Neural cell (in vitro differentiated cells): ENCODE measurements at regions not wholly inside any gene's neighbourhood (a gene's known extent, or its start where the extent isn't known, plus 50 kb on each side); places are given as distances from the start of the nearest gene placed in this dataset.

Experiments
- H2AFZ ChIP-seq: fragments of 200-600, 300-800 bp; sonication (generic), shearing (Covaris generic); 2 replicates; pipeline ENCODE4 v1.6.0; 2014; ENCODE audit warnings: low read depth, mild to moderate bottlenecking, antibody characterized with exemption, low read length, moderate library complexity
- H3F3A ChIP-seq: fragments of 200-600 bp; shearing (Covaris generic); 2 replicates; pipeline ENCODE4 v1.6.1; 2016; ENCODE audit warnings: mild to moderate bottlenecking, moderate library complexity, mixed read lengths, antibody characterized with exemption, low read length; ENCODE audit not compliant: insufficient read depth, poor library complexity, severe bottlenecking
- H3K27ac ChIP-seq: fragments of 200-600, 300-800 bp; sonication (generic), shearing (Covaris generic); 2 replicates; pipeline ENCODE4 v1.5.1; 2014; ENCODE audit warnings: mild to moderate bottlenecking, low read length, moderate library complexity
- H3K27me3 ChIP-seq: fragments of 300-800, 200-600 bp; sonication (generic), shearing (Covaris generic); 2 replicates; pipeline ENCODE4 v1.6.0; 2014; ENCODE audit warnings: mild to moderate bottlenecking, low read depth, low read length, moderate library complexity; ENCODE audit not compliant: insufficient read depth
- H3K36me3 ChIP-seq: fragments of 300-800, 200-600 bp; sonication (generic), shearing (Covaris generic); 2 replicates; pipeline ENCODE4 v1.5.1; 2014; ENCODE audit warnings: mild to moderate bottlenecking, antibody characterized with exemption, low read length, moderate library complexity; ENCODE audit not compliant: insufficient read depth
- H3K4me2 ChIP-seq: fragments of 300-800, 200-600 bp; sonication (generic), shearing (Covaris generic); 2 replicates; pipeline ENCODE4 v1.6.0; 2014; ENCODE audit warnings: mild to moderate bottlenecking, low read length
- H3K4me3 ChIP-seq: fragments of 300-800, 200-600 bp; sonication (generic), shearing (Covaris generic); 2 replicates; pipeline ENCODE4 v1.5.1; 2014; ENCODE audit warnings: mild to moderate bottlenecking, low read length, moderate library complexity
- H3K79me2 ChIP-seq: fragments of 200-600 bp; shearing (Covaris generic); replicated peaks from 2 replicates; pipeline ENCODE4 v1.6.0; 2014; ENCODE audit warnings: mild to moderate bottlenecking, low read length, moderate library complexity; ENCODE audit not compliant: insufficient read depth
- H3K9ac ChIP-seq: fragments of 300-800, 200-600 bp; sonication (generic), shearing (Covaris generic); 2 replicates; pipeline ENCODE4 v1.6.1; 2016; ENCODE audit warnings: mild to moderate bottlenecking, low read length, mixed read lengths
- H3K9me2 ChIP-seq: fragments of 200-600 bp; shearing (Covaris generic); 2 replicates; pipeline ENCODE4 v1.6.1; 2016; ENCODE audit warnings: mild to moderate bottlenecking, low read length, mixed read lengths; ENCODE audit not compliant: insufficient read depth
- H3K9me3 ChIP-seq: fragments of 200-600, 300-800 bp; sonication (generic), shearing (Covaris generic); 2 replicates; pipeline ENCODE4 v1.6.1; 2016; ENCODE audit warnings: mild to moderate bottlenecking, mixed run types, low read length, moderate library complexity, mixed read lengths
- H4K20me1 ChIP-seq: fragments of 200-600 bp; shearing (Covaris generic); 2 replicates; pipeline ENCODE4 v1.6.1; 2016; ENCODE audit warnings: mild to moderate bottlenecking, mixed run types; ENCODE audit not compliant: insufficient read depth
- EP300 ChIP-seq: fragments of 450-650 bp; conservative IDR thresholded peaks from 2 replicates; pipeline ENCODE4 v1.6.1; 2014; ENCODE audit warnings: antibody characterized with exemption, mild to moderate bottlenecking, moderate library complexity; ENCODE audit not compliant: poor library complexity, severe bottlenecking
- EZH2 ChIP-seq: fragments of 200-600, 300-800 bp; shearing (Covaris generic), sonication (generic); IDR thresholded peaks from 2 replicates; pipeline ENCODE4 v1.6.1; 2014; ENCODE audit warnings: antibody characterized with exemption, low read length, borderline replicate concordance, mild to moderate bottlenecking; ENCODE audit not compliant: insufficient read depth, poor library complexity, severe bottlenecking
- MXI1 ChIP-seq: fragments of 450-650 bp; conservative IDR thresholded peaks from 2 replicates; pipeline ENCODE4 v1.6.1; 2014; ENCODE audit warnings: antibody characterized with exemption, mild to moderate bottlenecking; ENCODE audit not compliant: poor library complexity, severe bottlenecking
- POLR2AphosphoS5 ChIP-seq: IDR thresholded peaks from 2 replicates; pipeline ENCODE4 v1.6.1; 2012
- RAD21 ChIP-seq: fragments of 450-650 bp; conservative IDR thresholded peaks from 2 replicates; pipeline ENCODE4 v1.6.1; 2014; ENCODE audit warnings: antibody characterized with exemption, mild to moderate bottlenecking, moderate library complexity
- SMC3 ChIP-seq: fragments of 450-650 bp; conservative IDR thresholded peaks from 2 replicates; pipeline ENCODE4 v1.6.1; 2014; ENCODE audit warnings: antibody characterized with exemption, mild to moderate bottlenecking, moderate library complexity; ENCODE audit not compliant: poor library complexity
- TAF1 ChIP-seq: IDR thresholded peaks from 2 replicates; pipeline ENCODE4 v1.6.1; 2012; ENCODE audit warnings: low read depth
- TF ChIP-seq, protein P1 (sequence below): fragments of 450-650 bp; IDR thresholded peaks from 2 replicates; pipeline ENCODE4 v1.5.1; 2014; ENCODE audit warnings: antibody characterized with exemption, mild to moderate bottlenecking, moderate library complexity; ENCODE audit not compliant: poor library complexity, severe bottlenecking
- TF ChIP-seq, protein P2 (sequence below): IDR thresholded peaks from 2 replicates; pipeline ENCODE4 v1.6.1; 2012; ENCODE audit warnings: borderline replicate concordance

DNA sequence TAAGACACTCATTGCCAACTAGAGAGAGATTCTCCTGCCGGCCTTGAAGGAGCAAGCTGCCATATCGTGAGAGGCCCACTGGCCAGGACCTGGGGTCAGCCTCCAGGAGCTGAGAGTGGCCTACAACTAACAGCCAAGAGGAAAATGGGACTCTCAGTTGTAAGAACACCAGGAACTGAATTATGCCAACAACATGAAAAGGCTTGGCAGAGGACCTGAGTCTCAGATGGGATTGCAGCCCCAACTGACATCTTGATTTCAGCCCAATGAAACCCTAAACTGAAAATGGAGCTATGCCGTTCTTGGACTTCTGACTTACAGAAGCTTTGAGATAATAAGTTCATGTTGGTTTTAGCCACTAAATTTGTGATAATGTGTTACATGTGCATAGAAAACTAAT, 193.5 kb upstream of the LRFN2 start:
- no peak for TF ChIP-seq TAF1
- Histone ChIP-seq H3K79me2 (no peaks in the 10 kb centered on the region), H3K36me3 (no peaks in the 10 kb centered on the region), H3F3A (no peaks in the 10 kb centered on the region), H3K27ac (no peak overlapping the region), H3K9me3 (no peaks in the 10 kb centered on the region), H2AFZ (no peak overlapping the region), H3K27me3 (no peaks in the 10 kb centered on the region), H3K4me3 (no peak overlapping the region), H3K4me2 (no peak overlapping the region), H3K9me2 (no peaks in the 10 kb centered on the region), H4K20me1 (no peaks in the 10 kb centered on the region), H3K9ac (no peak overlapping the region)

DNA sequence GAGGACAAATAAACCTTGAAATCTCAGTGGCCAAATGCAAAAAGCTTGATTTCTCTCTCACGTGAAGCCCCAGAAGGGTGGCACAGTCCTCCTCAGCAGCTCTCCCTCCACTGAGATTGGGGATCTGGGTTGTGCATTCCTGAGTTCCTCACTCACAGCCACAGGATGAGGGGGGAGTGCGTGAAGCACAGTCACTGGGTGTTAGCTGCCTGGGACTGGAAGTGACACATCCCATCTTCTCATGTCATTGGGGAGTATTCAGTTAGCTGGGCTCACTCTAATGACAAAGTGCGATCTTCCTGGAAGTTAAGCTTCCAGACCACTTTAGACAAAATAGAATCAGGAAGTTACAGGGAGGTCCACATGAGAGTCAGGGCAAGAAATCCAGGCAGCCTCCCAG, 192.2 kb upstream of the LRFN2 start:
- H2AFZ ChIP-seq: no peak overlapping the region
- no peak overlapping the region for H3K4me2 ChIP-seq
- H3K9me3 ChIP-seq: no peaks in the 10 kb centered on the region
- no peaks in the 10 kb centered on the region for H3K27me3 ChIP-seq
- H3K36me3 ChIP-seq: no peaks in the 10 kb centered on the region
- no peaks in the 10 kb centered on the region for H4K20me1 ChIP-seq
- no peaks in the 10 kb centered on the region for H3F3A ChIP-seq
- no peak overlapping the region for H3K4me3 ChIP-seq
- H3K79me2 ChIP-seq: no peaks in the 10 kb centered on the region
- H3K27ac ChIP-seq: no peak overlapping the region
- TF ChIP-seq EP300: no peak
- no peak overlapping the region for H3K9ac ChIP-seq
- no peaks in the 10 kb centered on the region for H3K9me2 ChIP-seq

DNA sequence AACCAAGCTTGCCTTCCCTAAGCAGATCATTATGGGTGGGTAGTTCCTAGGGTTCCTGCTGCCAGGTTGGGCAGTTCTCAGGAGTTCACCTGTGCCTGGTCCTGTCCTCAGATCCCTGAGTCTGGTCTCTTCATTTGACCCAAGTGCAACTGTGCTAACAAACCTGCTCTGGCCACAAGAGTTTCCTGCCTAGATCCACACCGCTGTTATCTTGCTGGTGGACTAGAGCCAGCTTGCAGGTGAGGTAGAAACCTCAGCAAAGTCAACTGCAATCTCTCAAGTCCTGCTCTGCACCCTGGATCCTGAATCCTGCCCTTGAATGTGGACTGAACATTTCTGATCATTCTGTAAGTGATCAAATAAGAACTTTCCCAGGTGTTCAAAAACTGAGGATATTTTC, 191.8 kb upstream of the LRFN2 start:
- H3K4me3 ChIP-seq: no peak overlapping the region
- no peaks in the 10 kb centered on the region for H3F3A ChIP-seq
- H3K4me2 ChIP-seq: no peak overlapping the region
- no peaks in the 10 kb centered on the region for H3K9me2 ChIP-seq
- no peaks in the 10 kb centered on the region for H3K9me3 ChIP-seq
- H3K36me3 ChIP-seq: no peaks in the 10 kb centered on the region
- H3K27ac ChIP-seq: no peak overlapping the region
- no peaks in the 10 kb centered on the region for H3K27me3 ChIP-seq
- H2AFZ ChIP-seq: no peak overlapping the region
- H4K20me1 ChIP-seq: no peaks in the 10 kb centered on the region
- TF ChIP-seq SMC3 (no peak), EZH2 (no peak), POLR2AphosphoS5 (no peak), EP300 (no peak), MXI1 (no peak)
- TF ChIP-seq, protein P1, sequence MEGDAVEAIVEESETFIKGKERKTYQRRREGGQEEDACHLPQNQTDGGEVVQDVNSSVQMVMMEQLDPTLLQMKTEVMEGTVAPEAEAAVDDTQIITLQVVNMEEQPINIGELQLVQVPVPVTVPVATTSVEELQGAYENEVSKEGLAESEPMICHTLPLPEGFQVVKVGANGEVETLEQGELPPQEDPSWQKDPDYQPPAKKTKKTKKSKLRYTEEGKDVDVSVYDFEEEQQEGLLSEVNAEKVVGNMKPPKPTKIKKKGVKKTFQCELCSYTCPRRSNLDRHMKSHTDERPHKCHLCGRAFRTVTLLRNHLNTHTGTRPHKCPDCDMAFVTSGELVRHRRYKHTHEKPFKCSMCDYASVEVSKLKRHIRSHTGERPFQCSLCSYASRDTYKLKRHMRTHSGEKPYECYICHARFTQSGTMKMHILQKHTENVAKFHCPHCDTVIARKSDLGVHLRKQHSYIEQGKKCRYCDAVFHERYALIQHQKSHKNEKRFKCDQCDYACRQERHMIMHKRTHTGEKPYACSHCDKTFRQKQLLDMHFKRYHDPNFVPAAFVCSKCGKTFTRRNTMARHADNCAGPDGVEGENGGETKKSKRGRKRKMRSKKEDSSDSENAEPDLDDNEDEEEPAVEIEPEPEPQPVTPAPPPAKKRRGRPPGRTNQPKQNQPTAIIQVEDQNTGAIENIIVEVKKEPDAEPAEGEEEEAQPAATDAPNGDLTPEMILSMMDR: no peak
- H3K9ac ChIP-seq: no peak overlapping the region
- H3K79me2 ChIP-seq: no peaks in the 10 kb centered on the region

DNA sequence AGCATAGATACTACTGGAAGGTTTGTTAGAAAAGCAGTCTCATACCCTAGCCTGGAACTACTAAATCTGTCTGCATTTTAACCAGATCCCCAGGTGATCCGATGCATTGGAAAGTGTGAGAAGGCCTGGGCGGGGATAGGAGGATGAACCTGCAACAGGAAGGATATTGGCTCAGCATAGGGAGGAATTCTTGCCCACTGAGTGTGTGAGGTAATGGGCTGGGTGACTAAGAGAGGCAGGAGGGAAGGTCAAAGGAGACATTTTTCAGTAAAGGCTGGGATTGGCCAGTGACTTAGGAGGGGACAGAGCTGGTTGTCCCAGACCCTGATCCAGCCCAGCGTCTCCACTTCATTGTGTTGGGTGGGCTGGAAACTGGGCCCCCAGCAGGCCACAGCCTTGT, 191.0 kb upstream of the LRFN2 start:
- TF ChIP-seq, protein P2, sequence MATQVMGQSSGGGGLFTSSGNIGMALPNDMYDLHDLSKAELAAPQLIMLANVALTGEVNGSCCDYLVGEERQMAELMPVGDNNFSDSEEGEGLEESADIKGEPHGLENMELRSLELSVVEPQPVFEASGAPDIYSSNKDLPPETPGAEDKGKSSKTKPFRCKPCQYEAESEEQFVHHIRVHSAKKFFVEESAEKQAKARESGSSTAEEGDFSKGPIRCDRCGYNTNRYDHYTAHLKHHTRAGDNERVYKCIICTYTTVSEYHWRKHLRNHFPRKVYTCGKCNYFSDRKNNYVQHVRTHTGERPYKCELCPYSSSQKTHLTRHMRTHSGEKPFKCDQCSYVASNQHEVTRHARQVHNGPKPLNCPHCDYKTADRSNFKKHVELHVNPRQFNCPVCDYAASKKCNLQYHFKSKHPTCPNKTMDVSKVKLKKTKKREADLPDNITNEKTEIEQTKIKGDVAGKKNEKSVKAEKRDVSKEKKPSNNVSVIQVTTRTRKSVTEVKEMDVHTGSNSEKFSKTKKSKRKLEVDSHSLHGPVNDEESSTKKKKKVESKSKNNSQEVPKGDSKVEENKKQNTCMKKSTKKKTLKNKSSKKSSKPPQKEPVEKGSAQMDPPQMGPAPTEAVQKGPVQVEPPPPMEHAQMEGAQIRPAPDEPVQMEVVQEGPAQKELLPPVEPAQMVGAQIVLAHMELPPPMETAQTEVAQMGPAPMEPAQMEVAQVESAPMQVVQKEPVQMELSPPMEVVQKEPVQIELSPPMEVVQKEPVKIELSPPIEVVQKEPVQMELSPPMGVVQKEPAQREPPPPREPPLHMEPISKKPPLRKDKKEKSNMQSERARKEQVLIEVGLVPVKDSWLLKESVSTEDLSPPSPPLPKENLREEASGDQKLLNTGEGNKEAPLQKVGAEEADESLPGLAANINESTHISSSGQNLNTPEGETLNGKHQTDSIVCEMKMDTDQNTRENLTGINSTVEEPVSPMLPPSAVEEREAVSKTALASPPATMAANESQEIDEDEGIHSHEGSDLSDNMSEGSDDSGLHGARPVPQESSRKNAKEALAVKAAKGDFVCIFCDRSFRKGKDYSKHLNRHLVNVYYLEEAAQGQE: no peak
- no peak for TF ChIP-seq POLR2AphosphoS5
- no peak for TF ChIP-seq EZH2
- no peak for TF ChIP-seq SMC3
- no peak for TF ChIP-seq EP300
- TF ChIP-seq MXI1: no peak
- TF ChIP-seq TAF1: no peak
- TF ChIP-seq RAD21: no peak
- TF ChIP-seq, protein P1: no peak
- H3K4me2 ChIP-seq: no peak overlapping the region
- no peak overlapping the region for H3K9ac ChIP-seq
- H3K27me3 ChIP-seq: no peaks in the 10 kb centered on the region
- no peaks in the 10 kb centered on the region for H3F3A ChIP-seq
- H2AFZ ChIP-seq: no peak overlapping the region
- H3K79me2 ChIP-seq: no peaks in the 10 kb centered on the region
- H3K4me3 ChIP-seq: no peak overlapping the region
- no peak overlapping the region for H3K27ac ChIP-seq
- no peaks in the 10 kb centered on the region for H4K20me1 ChIP-seq
- no peaks in the 10 kb centered on the region for H3K9me3 ChIP-seq
- no peaks in the 10 kb centered on the region for H3K36me3 ChIP-seq
- H3K9me2 ChIP-seq: no peaks in the 10 kb centered on the region
